Fibroblast of mammary gland (primary cell): ENCODE measurements at regions not wholly inside any gene's neighbourhood (a gene's known extent, or its start where the extent isn't known, plus 50 kb on each side); places are given as distances from the start of the nearest gene placed in this dataset.

ENCODE experiments used
- DNase-seq: peaks from one replicate; pipeline ENCODE4 v3.0.0-alpha.2; 2010; ENCODE audit warnings: low read depth
- H3K4me3 ChIP-seq: 2 replicates; pipeline ENCODE4 v1.5.1; 2011; ENCODE audit warnings: low read depth, mild to moderate bottlenecking, low read length, moderate library complexity; ENCODE audit not compliant: control insufficient read depth
- TF ChIP-seq, protein P1 (sequence below): conservative IDR thresholded peaks from 2 replicates; pipeline ENCODE4 v1.5.1; 2011; ENCODE audit warnings: low read depth, low read length, inconsistent platforms; ENCODE audit not compliant: control insufficient read depth, insufficient read depth

DNA sequence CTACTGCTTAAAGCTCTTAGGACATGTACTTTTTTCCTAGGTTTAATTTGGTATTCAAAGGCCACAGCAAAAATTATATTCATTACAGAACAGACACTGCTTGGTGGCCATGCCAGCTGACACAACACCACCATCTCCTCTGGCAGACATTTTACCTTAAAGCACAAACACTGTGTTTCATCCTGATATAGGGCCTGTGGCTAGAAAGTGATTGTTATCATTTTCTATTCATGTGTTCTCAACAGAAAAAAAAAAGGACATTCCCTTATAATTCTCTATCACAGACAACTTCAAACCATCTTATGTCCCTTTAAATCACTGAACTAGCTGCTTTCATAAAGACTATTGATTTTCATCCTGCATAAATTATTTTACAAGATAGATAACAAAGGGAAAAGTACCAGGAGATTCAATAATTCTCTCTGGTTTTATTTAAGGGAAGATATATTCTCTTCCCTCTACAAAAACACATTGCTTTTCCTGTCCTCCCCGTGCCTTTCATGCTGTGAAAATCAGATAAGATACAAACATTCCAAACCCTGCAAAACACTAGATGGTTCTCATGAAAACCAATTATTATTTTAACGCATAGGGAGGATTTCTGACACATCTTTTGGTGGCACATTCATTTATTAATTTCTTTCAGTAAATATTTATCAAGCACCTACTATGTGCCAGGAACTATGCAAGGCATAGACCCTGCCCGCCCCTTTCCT lies 139.3 kb upstream of the TMCC3 start:
- TF ChIP-seq, protein P1, sequence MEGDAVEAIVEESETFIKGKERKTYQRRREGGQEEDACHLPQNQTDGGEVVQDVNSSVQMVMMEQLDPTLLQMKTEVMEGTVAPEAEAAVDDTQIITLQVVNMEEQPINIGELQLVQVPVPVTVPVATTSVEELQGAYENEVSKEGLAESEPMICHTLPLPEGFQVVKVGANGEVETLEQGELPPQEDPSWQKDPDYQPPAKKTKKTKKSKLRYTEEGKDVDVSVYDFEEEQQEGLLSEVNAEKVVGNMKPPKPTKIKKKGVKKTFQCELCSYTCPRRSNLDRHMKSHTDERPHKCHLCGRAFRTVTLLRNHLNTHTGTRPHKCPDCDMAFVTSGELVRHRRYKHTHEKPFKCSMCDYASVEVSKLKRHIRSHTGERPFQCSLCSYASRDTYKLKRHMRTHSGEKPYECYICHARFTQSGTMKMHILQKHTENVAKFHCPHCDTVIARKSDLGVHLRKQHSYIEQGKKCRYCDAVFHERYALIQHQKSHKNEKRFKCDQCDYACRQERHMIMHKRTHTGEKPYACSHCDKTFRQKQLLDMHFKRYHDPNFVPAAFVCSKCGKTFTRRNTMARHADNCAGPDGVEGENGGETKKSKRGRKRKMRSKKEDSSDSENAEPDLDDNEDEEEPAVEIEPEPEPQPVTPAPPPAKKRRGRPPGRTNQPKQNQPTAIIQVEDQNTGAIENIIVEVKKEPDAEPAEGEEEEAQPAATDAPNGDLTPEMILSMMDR, result no peak
- DNase-seq, result no peak
- no peak overlapping the region for H3K4me3 ChIP-seq

DNA sequence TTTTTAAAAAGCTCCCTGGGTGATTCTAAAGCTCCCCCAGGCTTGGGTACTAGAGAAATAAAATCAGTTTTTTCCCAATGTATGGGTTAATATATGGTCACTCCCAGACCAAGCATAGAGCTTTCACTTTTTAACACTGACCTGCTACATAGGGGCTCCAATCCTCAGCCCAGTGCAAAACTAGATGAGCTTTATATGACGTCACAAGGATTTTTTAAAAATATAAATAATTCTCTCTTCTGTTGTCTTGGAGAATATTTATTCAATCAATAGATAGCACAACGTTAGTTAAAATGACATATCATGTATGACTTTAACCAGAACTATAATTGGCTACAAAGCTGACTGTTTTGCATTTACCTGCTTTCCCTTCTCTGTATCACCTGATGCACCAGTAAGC lies 137.9 kb upstream of the TMCC3 start:
- TF ChIP-seq, protein P1, result no peak
- no peak overlapping the region for H3K4me3 ChIP-seq
- no peak for DNase-seq

DNA sequence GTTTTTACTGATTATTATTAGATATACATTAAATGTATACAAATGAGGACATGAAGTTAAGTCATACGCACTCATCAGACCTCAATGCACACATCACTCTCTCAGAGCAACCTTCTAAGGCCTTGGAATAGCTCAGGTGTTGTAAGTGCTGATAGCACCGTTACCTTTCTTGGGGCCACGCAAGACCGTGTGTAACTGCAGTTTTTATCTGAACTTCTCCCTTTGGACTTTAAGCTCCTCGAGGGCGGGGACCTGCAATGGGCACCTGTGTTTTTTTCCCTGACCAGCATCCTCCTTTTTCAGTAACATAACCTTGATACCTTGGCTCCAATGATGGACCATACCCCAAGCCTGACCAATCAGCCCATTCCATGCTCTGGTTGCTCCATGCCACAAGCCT lies 136.5 kb upstream of the TMCC3 start:
- DNase-seq, result no peak
- no peak overlapping the region for H3K4me3 ChIP-seq
- TF ChIP-seq, protein P1, result no peak

DNA sequence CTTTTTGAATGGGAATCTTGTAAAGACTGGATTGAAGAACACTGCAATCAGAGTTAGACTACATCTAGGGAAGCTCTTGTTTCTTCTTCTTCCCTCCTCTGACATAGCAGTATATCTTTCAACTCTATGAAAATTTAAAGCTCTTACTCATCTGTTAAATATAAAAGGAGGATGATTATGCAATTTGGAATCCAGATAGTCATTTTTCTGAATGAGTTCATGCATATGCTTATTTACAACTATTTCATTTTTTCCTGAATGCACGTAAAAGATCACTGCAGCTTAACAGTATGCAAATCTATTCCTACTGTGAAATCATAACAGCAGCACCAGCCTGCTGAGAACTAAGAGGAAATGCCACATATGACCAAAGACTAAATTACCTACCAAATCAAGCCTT lies 133.5 kb upstream of the TMCC3 start:
- TF ChIP-seq, protein P1, result no peak
- no peak overlapping the region for H3K4me3 ChIP-seq
- DNase-seq, result peak; percentile 59

DNA sequence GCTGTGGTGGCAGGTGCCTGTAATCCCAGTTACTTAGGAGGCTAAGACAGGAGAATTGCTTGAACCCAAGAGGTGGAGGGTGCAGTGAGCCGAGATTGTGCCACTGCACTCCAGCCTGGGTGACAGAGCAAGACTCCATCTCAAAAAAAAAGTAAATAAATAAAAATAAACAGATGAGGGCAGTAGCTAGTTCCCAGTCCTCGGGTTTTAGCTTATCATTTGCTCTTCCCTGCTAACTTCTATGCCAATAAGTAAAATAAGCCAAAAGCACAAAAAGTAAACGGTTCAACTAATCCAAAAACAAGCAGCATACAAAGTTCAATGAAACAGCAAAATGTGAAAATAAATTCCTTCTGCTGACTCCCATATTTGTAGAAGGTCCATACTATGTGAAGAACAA lies 133.0 kb upstream of the TMCC3 start:
- H3K4me3 ChIP-seq, result no peak overlapping the region
- no peak for DNase-seq
- TF ChIP-seq, protein P1, result no peak

DNA sequence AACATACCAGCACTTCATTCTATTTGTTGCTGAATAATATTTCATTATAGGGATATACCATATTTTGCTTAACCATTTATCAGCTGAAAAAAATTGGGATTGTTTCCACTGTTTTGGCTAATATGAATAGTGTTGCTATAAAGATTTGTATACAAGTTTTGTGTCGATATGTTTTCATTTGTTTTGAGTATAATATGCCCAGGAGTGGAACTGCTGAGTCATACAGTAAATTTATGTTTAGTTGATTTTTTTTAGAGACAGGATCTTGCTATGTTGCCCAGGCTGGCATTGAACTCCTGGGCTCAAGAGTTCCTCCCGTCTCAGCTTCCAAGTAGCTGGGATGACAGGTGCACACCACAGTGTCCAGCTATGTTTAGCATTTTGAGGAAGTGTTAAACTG lies 131.5 kb upstream of the TMCC3 start:
- H3K4me3 ChIP-seq, result no peak overlapping the region
- DNase-seq, result no peak
- TF ChIP-seq, protein P1, result no peak

DNA sequence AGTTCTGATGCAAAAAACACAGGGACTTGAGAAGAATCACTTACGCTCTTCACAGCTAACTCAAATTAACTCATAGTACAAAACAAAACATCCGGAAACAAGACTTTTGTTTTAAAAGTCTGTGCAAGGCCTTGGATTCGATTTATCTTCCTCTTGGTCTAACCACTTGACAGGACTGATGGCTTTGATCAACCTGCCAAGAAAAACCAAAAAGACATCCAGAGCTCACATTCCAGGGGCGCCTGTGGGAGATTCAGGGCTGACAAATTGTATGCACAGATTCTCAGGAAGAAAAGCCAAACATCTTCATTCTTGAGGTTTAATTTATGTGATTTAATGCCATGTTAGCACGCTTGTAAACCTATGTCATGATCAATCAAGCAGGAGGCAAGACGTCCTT lies 129.1 kb upstream of the TMCC3 start:
- H3K4me3 ChIP-seq, result no peak overlapping the region
- TF ChIP-seq, protein P1, result no peak
- peak; percentile 82 for DNase-seq
